ENCODE measurements at regions not wholly inside any gene's neighbourhood (a gene's known extent, or its start where the extent isn't known, plus 50 kb on each side); places are given as distances from the start of the nearest gene placed in this dataset.

GRCh38 chr16:86682219-86682904 is 104.0 kb downstream of the FOXL1 start:
- no peak for DNase-seq (ENCODE audit: low read depth)

DNA sequence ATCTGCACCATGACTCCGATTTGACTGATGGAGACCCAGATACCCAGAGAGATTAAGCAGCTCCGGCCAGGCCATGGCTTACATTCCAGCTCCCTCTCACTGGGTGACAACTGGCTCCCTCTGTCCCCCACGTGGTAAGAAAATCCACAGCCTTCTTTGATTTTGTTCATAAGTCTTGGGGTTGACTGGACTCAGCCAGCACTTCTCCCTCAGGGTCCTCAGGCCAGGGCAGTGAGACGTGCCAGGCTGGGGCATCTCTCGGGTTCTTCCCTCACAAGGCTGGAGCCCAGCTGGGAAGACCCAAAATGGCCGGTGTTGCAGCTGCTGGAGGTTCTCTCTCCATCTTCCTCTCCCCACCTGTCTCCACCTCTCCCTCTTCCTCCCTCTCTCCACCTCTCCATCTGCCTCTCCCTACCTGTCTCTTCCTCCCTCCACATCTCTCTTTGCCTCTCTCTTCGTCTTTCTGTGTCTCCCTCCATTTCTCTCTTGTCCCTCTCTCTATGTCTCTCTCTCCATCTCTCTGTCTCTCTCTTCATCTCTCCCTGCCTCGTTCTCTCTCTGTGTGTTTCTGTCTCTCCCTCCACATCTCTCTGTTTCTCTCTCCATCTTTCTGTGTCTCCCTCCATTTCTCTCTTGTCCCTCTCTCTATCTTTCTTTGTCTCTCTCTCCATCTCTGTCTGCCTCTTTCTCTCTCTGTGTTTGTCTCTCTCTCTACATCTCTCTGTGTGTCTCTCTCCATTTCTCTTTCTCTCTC is 105.3 kb downstream of the FOXL1 start:
- no peak for DNase-seq (ENCODE audit: low read depth)

GRCh38 chr16:86685076-86685475 is 106.7 kb downstream of the FOXL1 start:
- peak; percentile 30 for DNase-seq (ENCODE audit: low read depth)

DNA sequence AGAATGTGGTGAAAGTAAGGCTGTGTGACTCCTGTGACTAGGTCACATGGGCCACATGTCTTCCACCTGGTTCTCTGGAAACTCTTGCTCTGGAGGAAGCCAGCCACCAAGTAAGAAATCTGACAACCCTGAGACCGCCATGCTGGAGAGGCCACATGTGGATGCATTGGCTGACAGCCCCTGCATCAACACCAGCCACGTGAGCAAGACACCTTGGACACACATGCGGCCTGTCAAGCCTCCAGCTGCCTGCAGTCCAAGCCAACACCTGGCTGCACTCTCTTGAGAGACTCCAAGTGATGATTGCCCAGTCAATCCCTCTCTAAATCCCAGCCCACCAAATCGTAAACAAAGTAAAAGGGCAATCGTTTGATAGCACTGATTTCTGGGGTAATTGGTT is 112.6 kb downstream of the FOXL1 start:
- no peak for DNase-seq (ENCODE audit: low read depth)

- no peak for DNase-seq (ENCODE audit: low read depth)
Measured at GRCh38 chr16:86692426-86692825, 114.1 kb downstream of the FOXL1 start.

DNA sequence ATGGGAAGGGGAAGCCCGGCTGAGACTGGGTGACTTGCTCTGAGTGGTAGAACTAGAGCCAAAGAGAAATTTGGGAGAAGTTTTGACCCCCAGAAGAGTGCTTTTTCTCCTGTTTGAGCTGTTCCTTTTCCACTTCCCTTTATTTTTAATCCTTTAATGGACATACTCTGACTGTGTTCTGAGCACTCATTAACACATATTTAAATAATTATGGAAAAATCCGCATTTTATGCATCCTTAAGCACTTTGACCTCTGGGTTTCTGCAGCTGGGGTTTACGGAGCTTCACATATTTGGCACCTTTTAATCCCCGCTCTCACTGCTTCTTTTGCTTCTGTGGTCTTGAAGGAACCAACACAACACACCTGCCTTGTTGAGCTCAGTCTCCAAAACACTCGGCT is 114.7 kb downstream of the FOXL1 start:
- no peak for DNase-seq (ENCODE audit: low read depth)

- DNase-seq (ENCODE audit: low read depth) = peak; percentile 50
Measured at GRCh38 chr16:86697715-86698114, 119.4 kb downstream of the FOXL1 start.

GRCh38 chr16:86700046-86700945 is 121.9 kb downstream of the FOXL1 start:
- no peak for DNase-seq (ENCODE audit: low read depth)

DNA sequence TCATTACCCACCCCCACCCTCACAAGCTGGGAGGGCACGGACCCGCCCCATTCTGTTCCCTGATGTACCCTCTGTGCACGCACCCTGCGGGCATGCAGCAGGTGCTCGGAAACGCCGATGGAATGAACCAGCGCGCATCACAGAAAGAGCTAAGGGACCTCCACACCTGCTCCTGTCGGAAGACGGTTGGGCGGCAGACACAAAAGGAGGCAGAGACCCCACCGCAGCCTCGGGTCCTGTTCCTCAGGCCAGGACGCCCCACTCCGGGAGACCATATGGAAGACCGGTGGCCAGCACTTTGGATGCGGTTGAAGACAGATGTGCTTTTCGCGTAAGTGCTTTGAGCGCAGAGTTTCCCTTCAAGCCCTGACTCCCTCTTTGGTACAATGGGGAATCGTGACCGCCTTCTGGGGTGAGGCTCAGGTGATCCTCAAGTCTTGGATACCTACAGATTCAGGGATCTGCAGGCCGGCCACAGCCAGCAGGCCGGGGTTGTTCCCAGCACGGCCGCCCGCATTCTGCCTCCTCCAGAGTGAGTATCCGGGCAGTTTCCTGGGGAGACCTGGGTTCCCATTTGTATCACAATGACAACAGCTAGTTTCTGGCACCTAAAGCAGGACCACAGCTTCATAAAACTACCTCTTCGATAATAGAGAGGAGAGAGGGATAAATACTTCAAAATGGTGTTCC is 123.1 kb downstream of the FOXL1 start:
- DNase-seq (ENCODE audit: low read depth) = no peak

DNA sequence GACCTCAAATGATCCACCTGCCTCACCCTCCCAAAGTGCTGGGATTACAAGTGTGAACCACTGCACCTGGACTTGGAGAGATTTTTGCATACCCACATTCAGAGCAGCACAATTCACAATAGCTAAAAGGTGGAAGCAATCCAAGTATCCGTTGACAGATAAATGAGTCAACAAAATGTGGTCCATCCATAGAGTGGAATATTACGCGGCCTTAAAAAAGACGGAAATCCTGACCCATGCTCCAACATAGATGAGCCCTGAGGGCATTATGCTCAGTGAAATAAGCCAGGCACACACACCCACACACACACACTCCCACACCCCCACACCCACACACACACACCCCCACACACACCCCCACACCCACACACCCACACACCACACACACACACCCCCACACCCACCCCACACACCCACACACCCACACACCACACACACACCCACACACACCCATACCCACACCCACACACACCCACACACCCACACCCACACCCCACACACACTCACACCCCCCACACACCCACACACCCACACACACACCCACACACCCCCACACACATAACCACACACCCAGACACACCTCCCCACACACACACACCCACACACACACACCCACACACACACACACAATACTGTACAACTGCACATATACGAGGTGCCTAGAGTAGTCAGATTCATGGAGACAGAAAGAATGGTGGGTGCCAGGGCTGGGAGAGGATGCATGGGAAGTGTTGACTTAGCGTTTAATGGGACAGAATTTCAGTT is 124.7 kb downstream of the FOXL1 start:
- no peak for DNase-seq (ENCODE audit: low read depth)

- no peak for DNase-seq (ENCODE audit: low read depth)
Measured at GRCh38 chr16:86704516-86704915, 126.2 kb downstream of the FOXL1 start.

DNA sequence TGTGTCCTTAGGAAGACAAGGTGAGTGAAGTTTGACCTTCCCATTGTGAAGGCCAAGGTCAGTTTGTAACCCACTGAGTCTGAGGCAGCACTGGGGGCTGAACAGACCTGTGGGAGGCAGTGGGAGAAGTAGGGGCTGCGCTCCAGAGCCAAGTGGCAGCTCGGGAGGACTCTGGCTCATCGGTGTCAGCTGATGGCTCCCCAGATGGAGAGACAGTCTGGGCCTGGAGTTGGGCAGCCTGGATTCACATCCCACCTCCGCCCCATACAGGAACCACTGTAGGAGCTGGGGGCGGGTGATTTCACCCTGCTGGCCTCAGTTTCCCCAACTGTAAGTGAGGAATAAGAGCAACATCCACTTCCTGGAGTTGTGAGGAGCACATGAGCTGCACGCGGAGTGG is 128.4 kb downstream of the FOXL1 start:
- DNase-seq (ENCODE audit: low read depth) = no peak

DNA sequence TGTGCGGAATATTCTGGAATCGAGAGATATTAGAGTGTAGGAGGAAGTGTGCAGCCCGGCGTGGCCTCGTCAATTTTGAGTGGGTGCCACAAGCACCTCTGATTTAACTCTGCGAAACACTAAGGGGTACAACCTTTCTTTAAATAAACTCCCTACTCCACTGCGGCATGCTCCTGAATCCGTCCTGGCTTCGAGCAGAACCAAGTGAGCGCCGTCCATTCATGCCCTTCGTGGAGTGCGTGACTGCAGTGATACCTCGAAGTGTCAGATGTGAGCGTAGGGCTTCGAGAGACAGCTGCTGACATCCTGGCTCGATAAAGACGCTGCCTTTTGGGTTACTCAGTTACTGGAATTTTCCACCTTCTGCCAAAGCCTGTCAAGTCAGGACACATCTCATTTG is 128.8 kb downstream of the FOXL1 start:
- DNase-seq (ENCODE audit: low read depth) = no peak

GRCh38 chr16:86707581-86707980 is 129.2 kb downstream of the FOXL1 start:
- no peak for DNase-seq (ENCODE audit: low read depth)

- DNase-seq (ENCODE audit: low read depth) = no peak
Measured at GRCh38 chr16:86708431-86708830, 130.1 kb downstream of the FOXL1 start.

DNA sequence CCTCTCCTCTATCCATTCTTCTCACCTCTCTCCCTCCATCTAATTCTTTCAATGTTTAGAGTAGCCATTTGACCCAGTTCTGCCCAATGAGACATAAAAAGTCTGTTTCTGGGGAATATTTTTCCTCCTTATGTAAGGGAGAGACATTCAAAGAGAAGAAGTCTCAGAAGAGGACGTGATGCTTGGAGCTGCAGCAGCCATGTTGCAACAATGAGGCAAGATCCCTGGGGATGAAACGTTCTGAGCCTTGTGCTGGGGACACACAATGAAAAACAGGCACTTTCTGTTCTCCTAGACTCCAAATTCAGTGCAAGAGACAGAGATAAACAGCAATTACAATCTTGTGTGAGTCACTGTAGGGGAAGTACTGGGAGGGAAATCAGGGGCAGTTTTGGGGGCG is 130.8 kb downstream of the FOXL1 start:
- DNase-seq (ENCODE audit: low read depth) = no peak

DNA sequence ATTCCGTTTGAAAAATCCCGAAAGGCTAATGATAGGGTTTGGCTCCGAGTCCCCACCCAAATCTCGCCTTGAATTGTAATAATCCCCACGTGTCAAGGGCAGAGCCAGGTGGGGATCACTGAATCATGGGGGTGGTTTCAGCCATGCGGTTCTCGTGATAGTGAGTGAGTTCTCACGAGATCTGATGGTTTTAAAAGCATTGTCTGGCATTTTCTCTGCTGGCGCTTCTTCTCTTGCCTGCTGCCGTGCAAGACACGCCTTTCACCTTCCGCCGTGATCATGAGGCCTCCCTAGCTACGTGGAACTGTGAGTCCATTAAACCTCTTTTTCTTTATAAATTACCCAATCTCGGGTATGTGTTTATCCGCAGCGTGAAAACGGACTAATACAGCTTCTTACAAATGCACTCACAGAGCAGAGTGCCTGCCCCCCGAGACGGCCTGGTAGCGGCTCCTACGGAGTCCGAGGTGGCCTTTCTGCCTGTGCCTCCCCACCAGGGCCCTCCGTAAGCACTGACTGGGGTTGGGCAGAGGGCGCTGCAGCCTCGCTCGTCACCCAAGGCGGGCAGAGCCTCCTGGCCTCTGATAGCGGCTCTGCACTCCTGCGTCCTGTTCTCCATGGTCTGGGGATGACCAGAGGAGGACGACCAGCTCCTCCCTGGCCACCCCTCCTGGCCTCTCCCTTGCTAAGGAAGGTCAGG is 131.7 kb downstream of the FOXL1 start:
- no peak for DNase-seq (ENCODE audit: low read depth)

DNA sequence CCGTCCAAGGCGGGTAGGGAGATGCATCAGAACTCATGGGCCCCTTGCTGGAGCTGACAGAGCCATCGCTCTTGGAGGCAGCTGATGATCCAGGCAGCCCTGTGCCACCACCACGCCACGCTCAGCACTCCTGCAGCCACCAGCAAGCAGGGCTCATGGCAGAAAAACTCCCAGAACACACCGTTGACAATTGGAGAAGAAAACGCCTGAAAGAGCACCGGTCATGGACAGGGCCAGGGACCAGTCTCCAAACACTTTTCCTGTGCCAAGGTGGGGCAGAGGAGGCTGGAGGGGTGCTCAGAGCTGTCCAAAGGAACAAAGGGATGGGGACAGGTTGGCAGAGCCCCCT is 132.2 kb downstream of the FOXL1 start:
- no peak for DNase-seq (ENCODE audit: low read depth)

- no peak for DNase-seq (ENCODE audit: low read depth)
Measured at GRCh38 chr16:86712158-86713009, 134.0 kb downstream of the FOXL1 start.

Measured in M059J (cell line).